ENCODE measurements at regions not wholly inside any gene's neighbourhood (a gene's known extent, or its start where the extent isn't known, plus 50 kb on each side); places are given as distances from the start of the nearest gene placed in this dataset.

- Histone ChIP-seq H3K36me3 (ENCODE audit: control insufficient read depth in 1 of 2, insufficient read depth in 2 of 2, low read length in 2 of 2) (no peaks in the 10 kb centered on the region), H3K9me3 (ENCODE audit: control insufficient read depth in 1 of 2, low read length in 2 of 2) (no peaks in the 10 kb centered on the region), H3K27me3 (ENCODE audit: low read depth, low read length) (no peaks in the 10 kb centered on the region), H3K4me3 (ENCODE audit: low read depth in 1 of 2, low read length in 2 of 2) (no peak overlapping the region), H3K27ac (ENCODE audit: low read length) (no peak overlapping the region), H3K4me1 (ENCODE audit: control insufficient read depth in 1 of 2, insufficient read depth in 2 of 2, low read length in 2 of 2) (no peaks in the 10 kb centered on the region)
Measured at GRCh38 chr2:147222506-147222905, 622.3 kb upstream of the ACVR2A start.

- H3K4me1 ChIP-seq (ENCODE audit: control insufficient read depth in 1 of 2, insufficient read depth in 2 of 2, low read length in 2 of 2): no peaks in the 10 kb centered on the region
- no peaks in the 10 kb centered on the region for H3K36me3 ChIP-seq (ENCODE audit: control insufficient read depth in 1 of 2, insufficient read depth in 2 of 2, low read length in 2 of 2)
- H3K9me3 ChIP-seq (ENCODE audit: control insufficient read depth in 1 of 2, low read length in 2 of 2): no peaks in the 10 kb centered on the region
- H3K27ac ChIP-seq (ENCODE audit: low read length): no peak overlapping the region
- no peaks in the 10 kb centered on the region for H3K27me3 ChIP-seq (ENCODE audit: low read depth, low read length)
- no peak overlapping the region for H3K4me3 ChIP-seq (ENCODE audit: low read depth in 1 of 2, low read length in 2 of 2)
Measured at GRCh38 chr2:147214914-147215313, 629.9 kb upstream of the ACVR2A start.

- Histone ChIP-seq H3K4me3 (ENCODE audit: low read depth in 1 of 2, low read length in 2 of 2) (no peak overlapping the region), H3K36me3 (ENCODE audit: control insufficient read depth in 1 of 2, insufficient read depth in 2 of 2, low read length in 2 of 2) (no peaks in the 10 kb centered on the region), H3K27ac (ENCODE audit: low read length) (no peak overlapping the region), H3K4me1 (ENCODE audit: control insufficient read depth in 1 of 2, insufficient read depth in 2 of 2, low read length in 2 of 2) (no peaks in the 10 kb centered on the region), H3K27me3 (ENCODE audit: low read depth, low read length) (no peaks in the 10 kb centered on the region), H3K9me3 (ENCODE audit: control insufficient read depth in 1 of 2, low read length in 2 of 2) (no peaks in the 10 kb centered on the region)
Measured at GRCh38 chr2:147211484-147211883, 633.3 kb upstream of the ACVR2A start.

GRCh38 chr2:147204102-147204501 lies 640.7 kb upstream of the ACVR2A start:
- Histone ChIP-seq H3K36me3 (ENCODE audit: control insufficient read depth in 1 of 2, insufficient read depth in 2 of 2, low read length in 2 of 2) (no peaks in the 10 kb centered on the region), H3K4me3 (ENCODE audit: low read depth in 1 of 2, low read length in 2 of 2) (no peak overlapping the region), H3K27ac (ENCODE audit: low read length) (no peak overlapping the region), H3K27me3 (ENCODE audit: low read depth, low read length) (no peaks in the 10 kb centered on the region), H3K9me3 (ENCODE audit: control insufficient read depth in 1 of 2, low read length in 2 of 2) (peaks cover 0 to 8% of the 10 kb centered on the region in 2 donors), H3K4me1 (ENCODE audit: control insufficient read depth in 1 of 2, insufficient read depth in 2 of 2, low read length in 2 of 2) (no peaks in the 10 kb centered on the region)

- Histone ChIP-seq H3K27ac (ENCODE audit: low read length) (no peak overlapping the region), H3K9me3 (ENCODE audit: control insufficient read depth in 1 of 2, low read length in 2 of 2) (no peaks in the 10 kb centered on the region), H3K27me3 (ENCODE audit: low read depth, low read length) (no peaks in the 10 kb centered on the region), H3K4me3 (ENCODE audit: low read depth in 1 of 2, low read length in 2 of 2) (no peak overlapping the region), H3K36me3 (ENCODE audit: control insufficient read depth in 1 of 2, insufficient read depth in 2 of 2, low read length in 2 of 2) (no peaks in the 10 kb centered on the region), H3K4me1 (ENCODE audit: control insufficient read depth in 1 of 2, insufficient read depth in 2 of 2, low read length in 2 of 2) (no peaks in the 10 kb centered on the region)
Measured at GRCh38 chr2:147198651-147199171, 646.1 kb upstream of the ACVR2A start.

DNA sequence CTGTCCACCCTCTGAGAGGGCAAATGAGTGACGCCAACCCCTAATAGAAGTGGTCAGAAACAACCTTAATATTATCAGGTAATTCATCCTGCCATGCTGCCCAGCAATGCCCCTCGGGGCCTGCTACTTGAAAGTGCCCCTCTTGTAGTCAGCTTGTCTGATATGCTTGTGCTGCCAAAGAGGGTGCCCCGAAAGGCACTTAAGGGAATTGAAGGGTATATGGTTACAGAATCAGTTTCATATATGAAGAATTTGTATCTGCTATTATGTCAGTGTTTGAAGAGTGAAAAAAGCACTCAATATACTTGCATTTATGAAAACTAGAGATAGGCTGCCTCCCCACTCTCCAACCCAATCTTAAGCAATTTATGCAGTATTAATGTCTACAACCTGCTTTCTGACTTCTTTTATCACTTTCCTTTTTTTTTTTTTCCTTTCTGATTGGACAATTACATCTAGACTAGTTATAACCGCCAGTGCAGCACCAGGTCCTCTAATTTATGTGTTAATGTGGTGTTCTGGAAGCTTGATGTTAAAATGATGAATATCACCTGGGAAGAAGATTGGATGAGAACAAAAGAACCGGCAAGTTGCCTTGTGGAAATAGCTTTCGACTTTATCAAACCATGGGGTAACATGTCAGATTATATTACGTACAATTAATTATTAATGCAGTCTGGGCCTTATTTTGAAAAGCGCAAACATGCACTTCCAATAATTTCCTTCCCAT lies 646.9 kb upstream of the ACVR2A start:
- H3K4me1 ChIP-seq (ENCODE audit: control insufficient read depth in 1 of 2, insufficient read depth in 2 of 2, low read length in 2 of 2): no peaks in the 10 kb centered on the region
- H3K4me3 ChIP-seq (ENCODE audit: low read depth in 1 of 2, low read length in 2 of 2): no peak overlapping the region
- H3K9me3 ChIP-seq (ENCODE audit: control insufficient read depth in 1 of 2, low read length in 2 of 2): no peaks in the 10 kb centered on the region
- H3K27ac ChIP-seq (ENCODE audit: low read length): no peak overlapping the region
- H3K36me3 ChIP-seq (ENCODE audit: control insufficient read depth in 1 of 2, insufficient read depth in 2 of 2, low read length in 2 of 2): no peaks in the 10 kb centered on the region
- H3K27me3 ChIP-seq (ENCODE audit: low read depth, low read length): no peaks in the 10 kb centered on the region

DNA sequence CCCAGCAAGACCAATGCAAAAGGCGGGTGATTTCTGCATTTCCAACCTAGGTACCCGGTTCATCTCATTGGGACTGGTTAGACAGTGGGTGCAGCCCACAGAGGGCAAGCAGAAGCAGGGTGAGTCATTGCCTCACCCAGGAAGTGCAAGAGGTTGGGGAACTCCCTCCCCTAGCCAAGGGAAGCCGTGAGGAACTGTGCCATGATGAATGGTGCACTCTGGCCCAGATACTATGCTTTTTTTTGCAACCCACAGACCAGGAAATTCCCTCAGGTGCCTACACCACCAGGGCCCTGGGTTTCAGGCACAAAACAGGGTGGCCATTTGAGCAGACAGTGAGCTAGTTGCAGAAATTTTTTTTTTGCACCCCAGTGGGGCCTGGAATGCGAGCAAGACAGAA lies 662.6 kb upstream of the ACVR2A start:
- Histone ChIP-seq H3K27ac (ENCODE audit: low read length) (no peak overlapping the region), H3K27me3 (ENCODE audit: low read depth, low read length) (no peaks in the 10 kb centered on the region), H3K4me1 (ENCODE audit: control insufficient read depth in 1 of 2, insufficient read depth in 2 of 2, low read length in 2 of 2) (no peaks in the 10 kb centered on the region), H3K9me3 (ENCODE audit: control insufficient read depth in 1 of 2, low read length in 2 of 2) (no peaks in the 10 kb centered on the region), H3K4me3 (ENCODE audit: low read depth in 1 of 2, low read length in 2 of 2) (no peak overlapping the region), H3K36me3 (ENCODE audit: control insufficient read depth in 1 of 2, insufficient read depth in 2 of 2, low read length in 2 of 2) (no peaks in the 10 kb centered on the region)

GRCh38 chr2:147181351-147182029 lies 663.3 kb upstream of the ACVR2A start:
- Histone ChIP-seq H3K9me3 (ENCODE audit: control insufficient read depth in 1 of 2, low read length in 2 of 2) (no peaks in the 10 kb centered on the region), H3K4me1 (ENCODE audit: control insufficient read depth in 1 of 2, insufficient read depth in 2 of 2, low read length in 2 of 2) (no peaks in the 10 kb centered on the region), H3K4me3 (ENCODE audit: low read depth in 1 of 2, low read length in 2 of 2) (no peak overlapping the region), H3K36me3 (ENCODE audit: control insufficient read depth in 1 of 2, insufficient read depth in 2 of 2, low read length in 2 of 2) (no peaks in the 10 kb centered on the region), H3K27me3 (ENCODE audit: low read depth, low read length) (no peaks in the 10 kb centered on the region), H3K27ac (ENCODE audit: low read length) (no peak overlapping the region)

DNA sequence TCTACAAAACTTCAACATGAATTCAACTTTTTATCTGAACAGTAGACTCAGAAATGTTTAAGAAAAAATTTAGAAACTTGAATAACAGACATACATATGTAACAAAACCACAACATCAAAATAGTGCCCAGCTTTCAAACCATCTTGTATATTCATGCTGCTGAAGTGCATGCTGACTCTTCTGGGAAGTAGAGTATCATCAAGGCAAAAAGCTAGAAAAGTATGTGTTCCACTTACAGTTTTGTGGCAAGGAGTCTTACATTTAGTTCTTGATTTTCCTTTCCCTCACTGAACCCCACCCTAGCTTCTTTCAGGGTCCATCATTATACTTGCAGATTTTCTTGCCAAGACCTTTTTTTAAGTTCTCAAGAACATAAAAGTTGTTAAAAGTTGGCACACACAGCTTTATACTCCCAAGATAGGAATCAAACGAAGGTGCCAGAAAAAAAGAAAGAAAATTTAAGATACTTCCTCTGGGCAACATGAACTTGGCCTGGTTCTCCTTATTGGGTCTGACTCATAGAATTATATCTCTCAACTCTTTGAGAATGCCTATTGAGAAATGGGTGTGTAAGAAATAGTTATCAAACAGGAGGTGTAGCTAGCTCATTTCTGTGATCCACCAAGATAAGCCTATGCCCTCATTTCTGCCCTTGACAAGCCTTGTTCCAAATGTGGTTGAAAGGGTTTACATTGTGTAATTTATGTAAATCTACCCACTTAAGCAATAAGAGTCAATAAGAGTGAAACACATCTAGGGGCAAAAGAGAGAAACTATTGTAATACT lies 667.6 kb upstream of the ACVR2A start:
- Histone ChIP-seq H3K36me3 (ENCODE audit: control insufficient read depth in 1 of 2, insufficient read depth in 2 of 2, low read length in 2 of 2) (no peaks in the 10 kb centered on the region), H3K27ac (ENCODE audit: low read length) (no peak overlapping the region)

DNA sequence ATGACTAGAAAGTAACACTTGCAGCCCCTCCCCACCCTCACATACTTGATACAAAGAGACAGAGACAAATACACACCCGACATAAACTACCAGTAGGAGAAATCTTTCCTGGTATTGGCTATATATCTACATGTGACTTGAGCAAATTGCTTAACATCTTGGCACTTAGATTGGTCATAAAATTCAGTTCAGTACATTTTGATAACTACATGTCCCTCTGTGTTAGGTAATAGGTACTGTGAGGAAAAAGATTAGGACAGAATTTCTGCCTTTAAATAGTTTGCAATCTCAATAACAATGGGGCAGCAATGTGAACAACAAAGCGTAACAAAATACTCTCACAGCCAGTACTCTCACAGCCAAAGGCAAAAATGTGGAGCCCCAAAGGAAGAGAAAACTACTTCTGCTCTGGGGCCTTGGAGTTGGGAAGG lies 670.0 kb upstream of the ACVR2A start:
- Histone ChIP-seq H3K4me3 (ENCODE audit: low read depth in 1 of 2, low read length in 2 of 2) (no peak overlapping the region), H3K27me3 (ENCODE audit: low read depth, low read length) (no peaks in the 10 kb centered on the region), H3K27ac (ENCODE audit: low read length) (no peak overlapping the region), H3K9me3 (ENCODE audit: control insufficient read depth in 1 of 2, low read length in 2 of 2) (no peaks in the 10 kb centered on the region), H3K36me3 (ENCODE audit: control insufficient read depth in 1 of 2, insufficient read depth in 2 of 2, low read length in 2 of 2) (no peaks in the 10 kb centered on the region), H3K4me1 (ENCODE audit: control insufficient read depth in 1 of 2, insufficient read depth in 2 of 2, low read length in 2 of 2) (no peaks in the 10 kb centered on the region)

More for the DNA sequence above, 667.6 kb upstream of the ACVR2A start:
- H3K9me3 ChIP-seq (ENCODE audit: control insufficient read depth in 1 of 2, low read length in 2 of 2): no peaks in the 10 kb centered on the region
- no peaks in the 10 kb centered on the region for H3K27me3 ChIP-seq (ENCODE audit: low read depth, low read length)
- H3K4me1 ChIP-seq (ENCODE audit: control insufficient read depth in 1 of 2, insufficient read depth in 2 of 2, low read length in 2 of 2): no peaks in the 10 kb centered on the region
- H3K4me3 ChIP-seq (ENCODE audit: low read depth in 1 of 2, low read length in 2 of 2): no peak overlapping the region

DNA sequence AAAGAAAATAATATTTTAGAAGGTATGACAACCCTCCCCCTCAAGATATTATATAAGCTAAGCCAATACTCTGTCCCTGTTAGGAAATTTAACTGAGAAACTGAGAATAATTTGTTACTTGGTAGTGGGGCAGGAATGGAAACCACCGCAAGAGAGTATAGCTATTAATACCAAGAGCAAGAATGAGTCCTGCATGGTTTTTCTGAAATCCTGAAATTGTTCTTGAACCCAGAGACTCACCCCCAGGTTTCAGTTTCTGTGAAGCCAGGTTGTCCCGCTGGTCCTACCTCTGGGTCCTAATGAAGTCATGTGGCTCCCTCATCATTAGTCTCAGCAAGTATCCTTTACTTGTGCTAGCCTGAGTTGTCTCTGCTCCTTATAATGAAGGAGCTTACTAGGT lies 671.0 kb upstream of the ACVR2A start:
- Histone ChIP-seq H3K27ac (ENCODE audit: low read length) (no peak overlapping the region), H3K4me1 (ENCODE audit: control insufficient read depth in 1 of 2, insufficient read depth in 2 of 2, low read length in 2 of 2) (no peaks in the 10 kb centered on the region), H3K9me3 (ENCODE audit: control insufficient read depth in 1 of 2, low read length in 2 of 2) (no peaks in the 10 kb centered on the region), H3K4me3 (ENCODE audit: low read depth in 1 of 2, low read length in 2 of 2) (no peak overlapping the region), H3K36me3 (ENCODE audit: control insufficient read depth in 1 of 2, insufficient read depth in 2 of 2, low read length in 2 of 2) (no peaks in the 10 kb centered on the region), H3K27me3 (ENCODE audit: low read depth, low read length) (no peaks in the 10 kb centered on the region)

Measured in muscle layer of duodenum (tissue), 2 donors.